Spinal cord (tissue), 9 donors: ENCODE measurements at regions not wholly inside any gene's neighbourhood (a gene's known extent, or its start where the extent isn't known, plus 50 kb on each side); places are given as distances from the start of the nearest gene placed in this dataset.

ENCODE experiments used
- DNase-seq, 6 donors: peaks; one replicate each; pipeline versions ENCODE4 v3.0.0 to v3.0.0-alpha.2; 2013 to 2015; ENCODE audit warnings: low spot score in 6 of 6, low read depth in 4 of 6
- H3K27ac ChIP-seq: one replicate; pipeline ENCODE4 v1.5.1; 2013; ENCODE audit warnings: low read depth, low read length, control low read depth
- H3K27me3 ChIP-seq: one replicate; pipeline ENCODE4 v1.6.1; 2013; ENCODE audit warnings: low read length; ENCODE audit not compliant: control insufficient read depth, insufficient read depth
- H3K36me3 ChIP-seq: one replicate; pipeline ENCODE4 v1.6.1; 2013; ENCODE audit warnings: low read length; ENCODE audit not compliant: control insufficient read depth, insufficient read depth
- H3K4me1 ChIP-seq: one replicate; pipeline ENCODE4 v1.6.1; 2013; ENCODE audit warnings: low read length; ENCODE audit not compliant: control insufficient read depth, insufficient read depth
- H3K4me3 ChIP-seq: one replicate; pipeline ENCODE4 v1.5.1; 2013; ENCODE audit warnings: low read depth, low read length, control low read depth
- H3K9me3 ChIP-seq: one replicate; pipeline ENCODE4 v1.6.1; 2013; ENCODE audit warnings: low read length; ENCODE audit not compliant: control insufficient read depth, insufficient read depth
- WGBS: methylation state at CpG from one replicate; pipeline ENCODE4 v1.1.5; 2013; ENCODE audit warnings: missing lambda C conversion rate; ENCODE audit not compliant: insufficient coverage; 5-methylcytosine and 5-hydroxymethylcytosine counted together
- donor health status: healthy.

DNA sequence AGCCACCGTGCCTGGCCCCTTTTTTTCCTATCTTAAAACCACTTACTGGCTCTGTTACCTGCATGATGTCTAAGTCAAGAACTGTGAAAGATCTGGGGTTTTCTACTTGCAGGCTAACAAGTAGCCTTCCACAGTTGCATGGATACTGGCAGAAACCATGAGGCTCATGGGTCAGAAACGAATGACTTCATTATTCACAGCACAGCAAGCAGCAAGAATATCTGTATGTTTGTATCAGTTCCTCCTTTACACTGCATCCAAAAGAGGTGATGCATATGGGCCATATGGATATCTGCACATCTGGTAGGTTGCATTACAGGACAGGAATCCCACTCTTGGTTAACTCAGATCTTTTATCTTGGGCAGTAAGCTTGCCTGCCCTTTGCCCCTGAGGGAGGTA is 154.9 kb upstream of the NUDT6 start:
- no peak for DNase-seq
- no CpG with 5 or more reads among the region's 2 CpGs for WGBS
- no peaks in the 10 kb centered on the region for H3K27me3 ChIP-seq

DNA sequence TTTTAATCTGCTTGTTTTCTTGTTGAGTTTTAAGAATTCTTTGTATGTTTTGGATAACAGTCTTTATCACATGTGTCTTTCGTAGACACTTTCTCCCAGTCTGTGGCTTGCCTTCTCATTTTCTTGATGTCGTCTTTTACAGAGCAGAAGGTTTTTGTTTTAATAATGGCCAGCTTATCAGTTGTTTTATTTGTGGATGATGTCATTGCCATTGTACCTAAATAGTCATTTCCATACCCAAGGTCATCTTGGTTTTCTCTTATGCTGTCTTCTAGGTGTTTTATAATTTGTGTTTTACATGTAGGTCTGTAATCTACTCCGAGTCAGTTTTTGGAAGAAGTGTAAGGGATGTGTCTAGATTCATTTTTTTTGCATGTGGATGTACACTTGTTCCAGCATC is 159.6 kb upstream of the NUDT6 start:
- H3K27me3 ChIP-seq, result no peaks in the 10 kb centered on the region
- no peak for DNase-seq
- no peak overlapping the region for H3K4me3 ChIP-seq
- WGBS, result no CpG with 5 or more reads among the region's 3 CpGs
- no peak overlapping the region for H3K27ac ChIP-seq
- H3K36me3 ChIP-seq, result no peaks in the 10 kb centered on the region
- no peaks in the 10 kb centered on the region for H3K9me3 ChIP-seq
- no peaks in the 10 kb centered on the region for H3K4me1 ChIP-seq

More for the DNA sequence above, 154.9 kb upstream of the NUDT6 start:
- Histone ChIP-seq H3K9me3 (no peaks in the 10 kb centered on the region), H3K36me3 (no peaks in the 10 kb centered on the region), H3K4me3 (no peak overlapping the region), H3K27ac (no peak overlapping the region), H3K4me1 (no peaks in the 10 kb centered on the region)

- no peaks in the 10 kb centered on the region for H3K27me3 ChIP-seq
- no peaks in the 10 kb centered on the region for H3K4me1 ChIP-seq
- no peak overlapping the region for H3K27ac ChIP-seq
- no peak overlapping the region for H3K4me3 ChIP-seq
- no peaks in the 10 kb centered on the region for H3K36me3 ChIP-seq
- 100% methylated on average over 1 of the region's 3 CpGs for WGBS
- H3K9me3 ChIP-seq, result no peaks in the 10 kb centered on the region
- no peak for DNase-seq
These were observed 161.2 kb upstream of the NUDT6 start for GRCh38 chr4:123083646-123084045.

DNA sequence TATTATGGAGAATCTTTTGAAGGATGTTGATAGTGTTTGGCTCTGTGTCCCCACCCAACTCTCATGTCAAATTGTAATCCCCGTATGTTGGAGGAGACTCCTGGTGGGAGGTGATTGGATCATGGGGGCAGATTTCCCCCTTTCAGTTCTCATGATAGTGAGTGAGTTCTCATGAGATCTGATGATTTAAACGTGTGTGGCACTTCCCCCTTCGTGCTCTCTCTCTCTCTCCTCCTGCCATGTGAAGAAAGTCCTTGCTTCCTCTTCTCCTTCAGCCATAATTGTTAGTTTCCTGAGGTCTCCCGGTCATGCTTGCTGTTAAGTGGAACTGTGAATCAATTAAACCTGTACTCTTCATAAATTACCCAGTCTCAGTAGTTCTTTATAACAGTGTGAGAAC is 166.1 kb upstream of the NUDT6 start:
- H3K36me3 ChIP-seq, result no peaks in the 10 kb centered on the region
- no peak for DNase-seq
- no peak overlapping the region for H3K27ac ChIP-seq
- no peaks in the 10 kb centered on the region for H3K4me1 ChIP-seq
- H3K27me3 ChIP-seq, result no peaks in the 10 kb centered on the region
- peaks cover 3% of the 10 kb centered on the region for H3K9me3 ChIP-seq
- WGBS, result no CpG with 5 or more reads among the region's 4 CpGs
- no peak overlapping the region for H3K4me3 ChIP-seq

DNA sequence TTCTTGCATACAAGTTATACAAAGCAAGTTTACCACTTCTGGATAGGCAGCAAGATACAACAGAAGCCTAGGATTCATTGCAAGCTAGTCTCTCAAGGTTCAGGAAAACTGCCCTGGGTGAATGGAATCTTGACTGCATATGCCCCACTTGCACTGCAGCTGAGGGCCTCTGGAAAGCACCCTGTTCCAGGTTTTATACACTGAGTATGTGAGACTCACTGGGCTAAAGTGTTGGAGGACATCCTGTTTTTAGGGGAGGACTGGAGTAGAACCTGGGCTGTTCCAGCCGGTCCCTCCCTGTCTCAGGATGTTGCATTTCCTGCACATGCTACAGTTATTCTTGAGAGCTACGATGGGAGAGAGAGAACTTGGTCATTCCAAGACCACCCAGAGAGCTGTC is 168.5 kb upstream of the NUDT6 start:
- no peaks in the 10 kb centered on the region for H3K27me3 ChIP-seq
- H3K9me3 ChIP-seq, result peaks cover 3% of the 10 kb centered on the region
- H3K4me3 ChIP-seq, result no peak overlapping the region
- H3K36me3 ChIP-seq, result no peaks in the 10 kb centered on the region
- no peak for DNase-seq
- WGBS, result 100% methylated on average over 1 of the region's 2 CpGs
- H3K4me1 ChIP-seq, result no peaks in the 10 kb centered on the region
- no peak overlapping the region for H3K27ac ChIP-seq

GRCh38 chr4:123092586-123092985 is 170.2 kb upstream of the NUDT6 start:
- 78% methylated on average over 1 of the region's 1 CpG for WGBS
- Histone ChIP-seq H3K4me1 (no peaks in the 10 kb centered on the region), H3K27me3 (no peaks in the 10 kb centered on the region), H3K36me3 (no peaks in the 10 kb centered on the region), H3K9me3 (peaks cover 3% of the 10 kb centered on the region), H3K27ac (no peak overlapping the region), H3K4me3 (no peak overlapping the region)
- DNase-seq, result no peak

DNA sequence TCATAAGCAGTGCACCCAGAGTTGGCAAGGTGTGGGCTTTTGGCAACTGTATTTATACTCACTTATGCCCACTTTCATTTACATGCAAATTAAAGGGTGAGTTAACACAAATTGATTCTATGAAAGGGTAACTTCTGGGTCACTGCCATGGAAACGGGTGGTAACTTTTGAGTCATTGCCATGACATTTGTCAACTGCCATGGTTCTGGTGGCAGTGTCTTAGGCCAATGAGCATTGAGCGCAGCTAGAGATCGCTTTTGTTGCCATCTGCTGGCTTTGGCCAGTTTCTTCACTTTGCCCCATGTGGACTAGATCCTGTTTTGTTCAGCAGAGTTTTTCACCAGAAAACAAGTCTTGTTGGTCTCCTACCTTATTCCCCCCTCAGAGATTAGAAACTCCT is 170.8 kb upstream of the NUDT6 start:
- 70% methylated on average over 2 of the region's 3 CpGs for WGBS
- Histone ChIP-seq H3K27ac (no peak overlapping the region), H3K27me3 (no peaks in the 10 kb centered on the region), H3K4me1 (no peaks in the 10 kb centered on the region), H3K4me3 (no peak overlapping the region), H3K36me3 (no peaks in the 10 kb centered on the region), H3K9me3 (peaks cover 3% of the 10 kb centered on the region)
- peak; percentile 21 to 79 (median 33) for DNase-seq

GRCh38 chr4:123096038-123096437 is 173.6 kb upstream of the NUDT6 start:
- Histone ChIP-seq H3K4me3 (no peak overlapping the region), H3K4me1 (no peaks in the 10 kb centered on the region), H3K27me3 (no peaks in the 10 kb centered on the region), H3K9me3 (peaks cover under 1% of the 10 kb centered on the region), H3K36me3 (no peaks in the 10 kb centered on the region), H3K27ac (no peak overlapping the region)
- 14% methylated on average over 1 of the region's 4 CpGs for WGBS
- DNase-seq, result no peak

DNA sequence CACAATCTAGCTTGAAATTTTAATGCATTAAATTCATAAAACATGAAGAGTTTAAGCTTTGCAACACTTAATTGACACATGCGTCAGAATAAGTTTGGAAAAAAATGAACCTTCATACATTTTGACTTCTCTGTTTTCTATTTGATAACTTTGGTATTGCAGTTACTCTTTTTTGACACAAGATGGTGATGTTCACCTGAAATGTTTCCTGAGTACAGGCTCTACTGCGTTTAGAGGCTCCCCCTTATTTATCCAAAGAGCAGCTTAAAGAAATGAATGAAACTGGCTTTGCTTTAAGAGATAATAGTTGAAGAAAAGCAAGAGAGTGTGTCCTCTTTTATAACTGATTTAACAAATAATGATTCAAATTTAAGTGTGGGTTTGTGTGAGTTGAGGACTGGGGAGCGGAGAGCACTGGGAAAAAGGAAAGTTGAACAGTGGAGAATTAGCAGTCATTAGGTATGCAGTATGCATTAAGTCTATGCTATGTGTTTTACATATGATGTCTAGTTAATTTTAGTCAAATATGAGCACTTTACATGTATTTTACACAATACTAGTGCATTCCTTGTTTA is 180.6 kb upstream of the NUDT6 start:
- H3K27me3 ChIP-seq, result no peaks in the 10 kb centered on the region
- H3K36me3 ChIP-seq, result peaks cover 5% of the 10 kb centered on the region
- no peaks in the 10 kb centered on the region for H3K9me3 ChIP-seq
- peak in 4 of 6 donors; percentile 26 to 83 (median 52) for DNase-seq
- H3K27ac ChIP-seq, result no peak overlapping the region
- H3K4me1 ChIP-seq, result no peaks in the 10 kb centered on the region
- no CpG with 5 or more reads among the region's 3 CpGs for whole genome bisulfite sequencing
- no peak overlapping the region for H3K4me3 ChIP-seq

DNA sequence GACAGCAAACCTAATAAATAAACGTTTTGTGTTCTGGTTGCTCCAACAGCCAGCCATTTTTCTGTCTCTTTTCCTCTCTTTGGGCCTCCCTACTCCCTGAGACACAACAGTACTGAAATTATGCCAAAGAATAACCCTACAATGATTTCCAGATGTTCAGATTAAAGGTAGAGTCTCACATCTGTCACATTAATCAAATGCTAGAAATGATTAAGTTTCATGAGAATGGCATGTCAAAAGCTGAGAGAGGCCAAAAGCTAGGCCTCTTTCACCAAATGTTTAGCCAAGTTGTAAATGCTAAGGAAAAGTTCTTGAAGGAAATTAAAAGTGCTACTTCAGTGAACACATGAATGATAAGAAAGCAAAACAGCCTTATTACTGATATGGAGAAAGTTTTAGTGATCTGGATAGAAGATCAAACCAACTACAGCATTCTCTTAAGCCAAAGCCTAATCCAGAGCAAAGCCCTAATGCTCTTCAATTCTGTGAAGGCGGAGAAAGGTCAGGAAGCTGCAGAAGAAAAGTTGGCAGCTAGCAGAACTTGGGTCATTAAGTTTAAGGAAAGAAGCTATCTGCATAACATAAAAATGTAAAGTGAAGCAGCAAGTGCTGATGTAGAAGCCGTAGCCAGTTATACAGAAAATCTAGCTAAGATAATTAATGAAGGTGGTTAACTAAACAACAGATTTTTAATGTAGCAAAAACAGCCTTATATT is 182.1 kb upstream of the NUDT6 start:
- no peak for DNase-seq
- Histone ChIP-seq H3K27me3 (no peaks in the 10 kb centered on the region), H3K9me3 (no peaks in the 10 kb centered on the region), H3K4me1 (no peaks in the 10 kb centered on the region), H3K27ac (no peak overlapping the region), H3K36me3 (peaks cover 5% of the 10 kb centered on the region), H3K4me3 (no peak overlapping the region)
- WGBS, result 80% methylated on average over 1 of the region's 3 CpGs
